H1 (cell line): ENCODE measurements at regions not wholly inside any gene's neighbourhood (a gene's known extent, or its start where the extent isn't known, plus 50 kb on each side); places are given as distances from the start of the nearest gene placed in this dataset.

Source experiments
- CTCF ChIA-PET: fragments of 300-600 bp; sonication (Branson Sonifier 250); formaldehyde crosslinking; loops from one replicate; lab custom pipeline; 2021; ENCODE audit not compliant: partially characterized antibody; lab: Charles Lee
- POLR2A ChIA-PET: fragments of 300-600 bp; sonication (Branson Sonifier 250); formaldehyde crosslinking; loops from one replicate; lab custom pipeline; 2021; ENCODE audit warnings: inconsistent platforms; ENCODE audit not compliant: partially characterized antibody; lab: Charles Lee
- DNase-seq, 2 experiments: peaks; one replicate each; pipeline versions ENCODE4 v3.0.0 to v3.0.0-alpha.2; 2010 to 2022; ENCODE audit warnings: low spot score in 2 of 2, low read depth in 1 of 2, mixed read lengths in 1 of 2
- FAIRE-seq: peaks from 2 replicates; lab custom pipeline; 2011; peaks lifted over from hg19 to GRCh38; lab: Jason Lieb, UNC
- H2AFZ ChIP-seq: 2 replicates; pipeline ENCODE4 v1.8.1; 2012; ENCODE audit warnings: low read length, inconsistent platforms
- H2AK5ac ChIP-seq: 2 replicates; pipeline ENCODE4 v1.6.1; 2013; ENCODE audit warnings: low read depth, low read length
- H2BK120ac ChIP-seq: replicated peaks from 2 replicates; pipeline ENCODE3; 2013; ENCODE audit warnings: low read depth, low read length, inconsistent platforms
- H2BK12ac ChIP-seq: 2 replicates; pipeline ENCODE4 v1.6.1; 2013; ENCODE audit warnings: low read depth, low read length
- H2BK15ac ChIP-seq: 2 replicates; pipeline ENCODE4 v1.6.1; 2013; ENCODE audit warnings: low read length
- H2BK20ac ChIP-seq: 2 replicates; pipeline ENCODE4 v1.6.1; 2013; ENCODE audit warnings: low read length
- H2BK5ac ChIP-seq: 2 replicates; pipeline ENCODE4 v1.6.1; 2013; ENCODE audit warnings: low read depth, low read length
- H3K14ac ChIP-seq: 2 replicates; pipeline ENCODE4 v1.6.1; 2013; ENCODE audit warnings: inconsistent platforms; ENCODE audit not compliant: insufficient read length
- H3K18ac ChIP-seq: 2 replicates; pipeline ENCODE4 v1.6.1; 2013; ENCODE audit warnings: low read length; ENCODE audit errors: extremely low read depth
- H3K23ac ChIP-seq: 2 replicates; pipeline ENCODE4 v1.6.1; 2013; ENCODE audit warnings: inconsistent platforms; ENCODE audit not compliant: insufficient read length
- H3K23me2 ChIP-seq: 2 replicates; pipeline ENCODE4 v1.6.1; 2013; ENCODE audit warnings: low read depth, low read length
- H3K27ac ChIP-seq: 2 replicates; pipeline ENCODE4 v1.6.1; 2011; ENCODE audit warnings: low read depth, low read length, inconsistent platforms
- H3K27me3 ChIP-seq, 4 experiments: replicated peaks in 1 of 4; 1 replicate in 1 of 4; 2 replicates in 3 of 4; pipeline versions ENCODE4 v1.6.1 to v1.8.1; 2011 to 2013; ENCODE audit warnings: low read length in 3 of 4, mild to moderate bottlenecking in 3 of 4, inconsistent platforms in 2 of 4, mixed read lengths in 2 of 4, moderate library complexity in 1 of 4; ENCODE audit not compliant: control insufficient read depth in 3 of 4, insufficient read depth in 3 of 4; ENCODE audit errors: extremely low read depth in 1 of 4
- H3K36me3 ChIP-seq, 4 experiments: 2 replicates each; pipeline versions ENCODE4 v1.6.1 to v1.8.1; 2011 to 2013; ENCODE audit warnings: mild to moderate bottlenecking in 4 of 4, low read length in 3 of 4, moderate library complexity in 2 of 4, control low read depth in 1 of 4, inconsistent platforms in 1 of 4; ENCODE audit not compliant: insufficient read depth in 4 of 4, control insufficient read depth in 2 of 4
- H3K4ac ChIP-seq: replicated peaks from 2 replicates; pipeline ENCODE3; 2013; ENCODE audit warnings: low read length, low read depth, mixed read lengths, inconsistent platforms; ENCODE audit not compliant: insufficient read length
- H3K4me1 ChIP-seq, 4 experiments: replicated peaks in 1 of 4; 1 replicate in 1 of 4; 2 replicates in 3 of 4; pipeline versions ENCODE4 v1.6.1 to v1.8.1; 2011 to 2013; ENCODE audit warnings: low read length in 3 of 4, inconsistent platforms in 2 of 4, mixed read lengths in 1 of 4; ENCODE audit not compliant: insufficient read depth in 4 of 4, control insufficient read depth in 3 of 4
- H3K4me2 ChIP-seq, 2 experiments: 2 replicates each; pipeline versions ENCODE4 v1.6.1 to v1.8.1; 2011 to 2013; ENCODE audit warnings: low read depth in 2 of 2, low read length in 2 of 2, control low read depth in 1 of 2, inconsistent platforms in 1 of 2, mild to moderate bottlenecking in 1 of 2; ENCODE audit not compliant: insufficient read depth in 1 of 2
- H3K4me3 ChIP-seq, 4 experiments: fragments of 200-600, 300-600 bp in 1 of 4; sonication (generic), shearing (Covaris generic), sonication (Bioruptor Twin) in 1 of 4; 2 replicates each; pipeline versions ENCODE4 v1.5.1 to v1.8.1; 2011 to 2016; ENCODE audit warnings: low read length in 4 of 4, low read depth in 3 of 4, control low read depth in 2 of 4, inconsistent platforms in 2 of 4, mild to moderate bottlenecking in 2 of 4, mixed read lengths in 1 of 4, moderate library complexity in 1 of 4; ENCODE audit not compliant: insufficient read depth in 2 of 4; ENCODE audit errors: extremely low read depth in 1 of 4
- H3K56ac ChIP-seq: replicated peaks from 2 replicates; pipeline ENCODE3; 2013; ENCODE audit warnings: low read depth, mild to moderate bottlenecking, mixed read lengths, low read length, inconsistent platforms; ENCODE audit not compliant: insufficient read length
- H3K79me1 ChIP-seq: 2 replicates; pipeline ENCODE4 v1.6.1; 2013; ENCODE audit warnings: low read depth, low read length, control low read depth
- H3K79me2 ChIP-seq, 2 experiments: 2 replicates each; pipeline versions ENCODE4 v1.6.1 to v1.8.1; 2012 to 2013; ENCODE audit warnings: low read length in 2 of 2, mild to moderate bottlenecking in 2 of 2, inconsistent platforms in 1 of 2; ENCODE audit not compliant: insufficient read depth in 2 of 2, control insufficient read depth in 1 of 2
- H3K9ac ChIP-seq, 4 experiments: replicated peaks in 1 of 4; 1 replicate in 1 of 4; 2 replicates in 3 of 4; pipeline versions ENCODE4 v1.6.1 to v1.8.1; 2011 to 2013; ENCODE audit warnings: low read depth in 3 of 4, low read length in 3 of 4, control low read depth in 2 of 4, mild to moderate bottlenecking in 2 of 4, moderate library complexity in 2 of 4, inconsistent platforms in 1 of 4; ENCODE audit errors: extremely low read depth in 1 of 4
- H3K9me3 ChIP-seq, 2 experiments: 2 replicates each; pipeline versions ENCODE4 v1.6.1 to v1.8.1; 2012 to 2013; ENCODE audit warnings: mild to moderate bottlenecking in 2 of 2, moderate library complexity in 2 of 2, control low read depth in 1 of 2, inconsistent platforms in 1 of 2, low read depth in 1 of 2, low read length in 1 of 2, mixed read lengths in 1 of 2; ENCODE audit not compliant: insufficient read depth in 2 of 2
- H4K20me1 ChIP-seq, 2 experiments: replicated peaks in 1 of 2; 2 replicates each; pipeline versions ENCODE3 to v1.8.1; 2011 to 2013; ENCODE audit warnings: inconsistent platforms in 2 of 2, low read length in 2 of 2, mild to moderate bottlenecking in 1 of 2; ENCODE audit not compliant: insufficient read depth in 2 of 2, control insufficient read depth in 1 of 2
- H4K5ac ChIP-seq: 2 replicates; pipeline ENCODE4 v1.6.1; 2013; ENCODE audit warnings: low read length, low read depth, mixed read lengths, inconsistent platforms; ENCODE audit not compliant: insufficient read length
- H4K8ac ChIP-seq: 2 replicates; pipeline ENCODE4 v1.8.0; 2013; ENCODE audit warnings: mild to moderate bottlenecking, moderate library complexity, low read length, inconsistent platforms; ENCODE audit not compliant: insufficient read depth; ENCODE audit errors: extremely low read depth
- H4K91ac ChIP-seq: replicated peaks from 2 replicates; pipeline ENCODE3; 2013; ENCODE audit warnings: low read length, mixed read lengths, inconsistent platforms; ENCODE audit not compliant: insufficient read length
- ASH2L ChIP-seq: fragments of 200-600, 300-600 bp; sonication (generic); IDR thresholded peaks from one replicate; pipeline ENCODE4 v1.7.1; 2017; ENCODE audit warnings: low read length
- CEBPB ChIP-seq: IDR thresholded peaks from 2 replicates; pipeline ENCODE4 v1.6.1; 2012; ENCODE audit warnings: low read depth, low read length
- FOSL1 ChIP-seq: IDR thresholded peaks from 2 replicates; pipeline ENCODE4 v1.6.1; 2011; ENCODE audit warnings: mild to moderate bottlenecking, low read depth, low read length, moderate library complexity; ENCODE audit not compliant: insufficient read depth
- SIN3A ChIP-seq, 2 experiments: IDR thresholded peaks in 1 of 2; conservative IDR thresholded peaks in 1 of 2; 2 replicates each; pipeline ENCODE4 v1.6.1; 2011 to 2012; ENCODE audit warnings: low read length in 2 of 2, improper control_type of control experiment in 1 of 2, low read depth in 1 of 2, mild to moderate bottlenecking in 1 of 2
- SIX5 ChIP-seq: IDR thresholded peaks from 2 replicates; pipeline ENCODE4 v1.6.1; 2011; ENCODE audit warnings: mild to moderate bottlenecking, low read depth, low read length
- SRF ChIP-seq: IDR thresholded peaks from 2 replicates; pipeline ENCODE4 v1.6.1; 2011; ENCODE audit warnings: mild to moderate bottlenecking, low read depth, low read length, moderate library complexity
- TAF7 ChIP-seq: optimal IDR thresholded peaks from 2 replicates; pipeline ENCODE3; 2011; ENCODE audit warnings: low read depth, mild to moderate bottlenecking, inconsistent platforms, low read length, moderate library complexity, borderline replicate concordance
- ZNF274 ChIP-seq: IDR thresholded peaks from 2 replicates; pipeline ENCODE4 v1.7.0; 2012; ENCODE audit warnings: low read length, borderline replicate concordance; ENCODE audit errors: extremely low read depth

DNA sequence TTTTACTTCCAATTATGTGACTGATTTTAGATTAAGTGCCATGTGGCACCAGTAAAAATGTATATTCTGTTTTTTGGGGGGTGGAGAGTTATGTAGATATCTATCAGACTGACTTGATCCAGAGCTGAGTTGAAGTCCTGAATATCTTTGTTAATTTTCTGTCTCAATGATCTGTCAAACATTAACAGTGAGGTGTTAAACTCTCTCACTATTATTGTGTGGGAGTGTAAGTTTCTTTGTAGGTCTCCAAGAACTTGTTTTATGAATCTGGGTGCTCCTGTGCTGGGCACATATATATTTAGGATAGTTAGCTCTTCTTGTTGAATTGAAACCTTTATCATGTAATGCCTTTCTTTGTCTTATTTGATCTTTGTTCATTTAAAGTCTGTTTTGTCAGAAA lies 276.5 kb upstream of the USP25 start:
- H2BK15ac ChIP-seq = no peak overlapping the region
- H3K23ac ChIP-seq = no peak overlapping the region
- H3K18ac ChIP-seq = no peak overlapping the region
- H2BK5ac ChIP-seq = no peak overlapping the region
- peaks cover 3% of the 10 kb centered on the region in 2 experiments; a peak in 2 of 4 replicates for H3K9me3 ChIP-seq
- no peak overlapping the region for H3K4ac ChIP-seq
- no peak overlapping the region for H3K9ac ChIP-seq
- H3K36me3 ChIP-seq = peaks cover 0 to 2% (median 0%) of the 10 kb centered on the region in 4 experiments; a peak in 2 of 8 replicates
- H2AFZ ChIP-seq = no peak overlapping the region
- no peak overlapping the region for H2BK12ac ChIP-seq
- no peaks in the 10 kb centered on the region for H3K23me2 ChIP-seq
- ChIA-PET POLR2A (no interaction called here), CTCF (no interaction called here)
- no peak overlapping the region for H3K27ac ChIP-seq
- no peaks in the 10 kb centered on the region for H3K4me1 ChIP-seq
- FAIRE-seq (no peak), DNase-seq (no peak)
- no peak overlapping the region for H3K4me2 ChIP-seq
- no peak overlapping the region for H3K14ac ChIP-seq
- H4K20me1 ChIP-seq = no peaks in the 10 kb centered on the region
- no peak overlapping the region for H2BK120ac ChIP-seq
- H2AK5ac ChIP-seq = no peak overlapping the region
- H3K4me3 ChIP-seq = no peak overlapping the region
- H4K8ac ChIP-seq = no peak overlapping the region
- H3K27me3 ChIP-seq = no peaks in the 10 kb centered on the region
- no peaks in the 10 kb centered on the region for H3K79me2 ChIP-seq
- H3K79me1 ChIP-seq = no peaks in the 10 kb centered on the region
- H4K5ac ChIP-seq = no peak overlapping the region
- H4K91ac ChIP-seq = no peak overlapping the region
- H2BK20ac ChIP-seq = no peak overlapping the region
- H3K56ac ChIP-seq = no peak overlapping the region
- TF ChIP-seq SIN3A (conservative IDR thresholded peaks at IDR 0.05 in 1 of 2, IDR thresholded peaks at IDR 0.05 in 1 of 2; ENCODE audit: low read depth in 1 of 2, low read length in 2 of 2) = no peak
- no peak for TF ChIP-seq ASH2L
- no peak for TF ChIP-seq TAF7
- TF ChIP-seq SRF = no peak
- no peak for TF ChIP-seq FOSL1
- TF ChIP-seq ZNF274 = no peak
- no peak for TF ChIP-seq CEBPB
- no peak for TF ChIP-seq SIX5
